ENCODE measurements at regions not wholly inside any gene's neighbourhood (a gene's known extent, or its start where the extent isn't known, plus 50 kb on each side); places are given as distances from the start of the nearest gene placed in this dataset.

DNA sequence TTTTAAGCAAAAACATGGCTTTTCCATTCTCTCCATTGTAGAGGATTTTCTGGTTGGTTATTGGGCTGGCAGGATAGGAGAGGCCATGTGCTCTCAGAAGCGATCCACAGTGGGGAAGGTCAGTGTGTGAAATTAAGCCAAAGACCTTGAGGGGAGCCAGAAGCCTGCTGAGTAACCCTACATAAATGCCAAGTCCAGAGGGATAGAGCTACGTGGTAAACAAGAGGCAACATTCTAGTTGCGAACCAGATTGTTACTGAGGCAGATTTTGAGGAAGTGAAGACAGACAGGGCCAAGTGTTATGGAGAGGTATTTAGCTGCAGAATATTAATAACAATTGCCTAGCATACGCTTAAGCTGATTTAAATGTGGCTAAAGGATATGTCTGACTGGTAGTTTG lies 592.8 kb upstream of the GBE1 start:
- no peaks in the 10 kb centered on the region for H3K36me3 ChIP-seq (ENCODE audit: control insufficient read depth in 2 of 2, extremely low read depth in 1 of 2, insufficient read depth in 2 of 2, low read length in 2 of 2)
- FAIRE-seq (no peak), DNase-seq (ENCODE audit: low read depth, low spot score) (no peak)
- no peak overlapping the region for H3K27ac ChIP-seq (ENCODE audit: control insufficient read depth, insufficient read depth, low read length)
- no peaks in the 10 kb centered on the region for H3K9me3 ChIP-seq (ENCODE audit: control insufficient read depth, low read depth, low read length)
- H3K9ac ChIP-seq (ENCODE audit: control insufficient read depth, extremely low read depth, insufficient read depth, low read length), result no peak overlapping the region
- no peaks in the 10 kb centered on the region for H3K4me1 ChIP-seq (ENCODE audit: control insufficient read depth, extremely low read depth, insufficient read depth, low read length)
- TF ChIP-seq, protein P1, sequence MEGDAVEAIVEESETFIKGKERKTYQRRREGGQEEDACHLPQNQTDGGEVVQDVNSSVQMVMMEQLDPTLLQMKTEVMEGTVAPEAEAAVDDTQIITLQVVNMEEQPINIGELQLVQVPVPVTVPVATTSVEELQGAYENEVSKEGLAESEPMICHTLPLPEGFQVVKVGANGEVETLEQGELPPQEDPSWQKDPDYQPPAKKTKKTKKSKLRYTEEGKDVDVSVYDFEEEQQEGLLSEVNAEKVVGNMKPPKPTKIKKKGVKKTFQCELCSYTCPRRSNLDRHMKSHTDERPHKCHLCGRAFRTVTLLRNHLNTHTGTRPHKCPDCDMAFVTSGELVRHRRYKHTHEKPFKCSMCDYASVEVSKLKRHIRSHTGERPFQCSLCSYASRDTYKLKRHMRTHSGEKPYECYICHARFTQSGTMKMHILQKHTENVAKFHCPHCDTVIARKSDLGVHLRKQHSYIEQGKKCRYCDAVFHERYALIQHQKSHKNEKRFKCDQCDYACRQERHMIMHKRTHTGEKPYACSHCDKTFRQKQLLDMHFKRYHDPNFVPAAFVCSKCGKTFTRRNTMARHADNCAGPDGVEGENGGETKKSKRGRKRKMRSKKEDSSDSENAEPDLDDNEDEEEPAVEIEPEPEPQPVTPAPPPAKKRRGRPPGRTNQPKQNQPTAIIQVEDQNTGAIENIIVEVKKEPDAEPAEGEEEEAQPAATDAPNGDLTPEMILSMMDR (optimal IDR thresholded peaks at IDR 0.05 in 1 of 3, IDR thresholded peaks at IDR 0.05 in 1 of 3, conservative IDR thresholded peaks at IDR 0.05 in 1 of 3; ENCODE audit: extremely low read depth in 1 of 3, insufficient read depth in 2 of 3, low read length in 3 of 3), result no peak
- no peak for TF ChIP-seq EZH2 (IDR thresholded peaks at IDR 0.05; ENCODE audit: low read length)
- no peaks in the 10 kb centered on the region for H3K79me2 ChIP-seq (ENCODE audit: control insufficient read depth, insufficient read depth, low read length)
- no peaks in the 10 kb centered on the region for H3K9me1 ChIP-seq (ENCODE audit: control insufficient read depth, extremely low read depth, insufficient read depth, low read length)
- H3K27me3 ChIP-seq (ENCODE audit: control insufficient read depth, extremely low read depth, insufficient read depth, low read length), result no peaks in the 10 kb centered on the region
- no peak overlapping the region for H3K4me2 ChIP-seq (ENCODE audit: control insufficient read depth, extremely low read depth, insufficient read depth, low read depth, low read length)
- H2AFZ ChIP-seq (ENCODE audit: control insufficient read depth, low read length), result no peak overlapping the region
- no peaks in the 10 kb centered on the region for H4K20me1 ChIP-seq (ENCODE audit: control insufficient read depth, extremely low read depth, insufficient read depth, low read length)
- dilution Hi-C loops (cut with MboI; ENCODE audit: extremely low pct_ligation_motif_present, low sequenced_read_pairs), result no loop called here
- no peak overlapping the region for H3K4me3 ChIP-seq (ENCODE audit: control insufficient read depth in 2 of 3, extremely low read depth in 1 of 3, insufficient read depth in 2 of 3, low read depth in 1 of 3, low read length in 3 of 3)

DNA sequence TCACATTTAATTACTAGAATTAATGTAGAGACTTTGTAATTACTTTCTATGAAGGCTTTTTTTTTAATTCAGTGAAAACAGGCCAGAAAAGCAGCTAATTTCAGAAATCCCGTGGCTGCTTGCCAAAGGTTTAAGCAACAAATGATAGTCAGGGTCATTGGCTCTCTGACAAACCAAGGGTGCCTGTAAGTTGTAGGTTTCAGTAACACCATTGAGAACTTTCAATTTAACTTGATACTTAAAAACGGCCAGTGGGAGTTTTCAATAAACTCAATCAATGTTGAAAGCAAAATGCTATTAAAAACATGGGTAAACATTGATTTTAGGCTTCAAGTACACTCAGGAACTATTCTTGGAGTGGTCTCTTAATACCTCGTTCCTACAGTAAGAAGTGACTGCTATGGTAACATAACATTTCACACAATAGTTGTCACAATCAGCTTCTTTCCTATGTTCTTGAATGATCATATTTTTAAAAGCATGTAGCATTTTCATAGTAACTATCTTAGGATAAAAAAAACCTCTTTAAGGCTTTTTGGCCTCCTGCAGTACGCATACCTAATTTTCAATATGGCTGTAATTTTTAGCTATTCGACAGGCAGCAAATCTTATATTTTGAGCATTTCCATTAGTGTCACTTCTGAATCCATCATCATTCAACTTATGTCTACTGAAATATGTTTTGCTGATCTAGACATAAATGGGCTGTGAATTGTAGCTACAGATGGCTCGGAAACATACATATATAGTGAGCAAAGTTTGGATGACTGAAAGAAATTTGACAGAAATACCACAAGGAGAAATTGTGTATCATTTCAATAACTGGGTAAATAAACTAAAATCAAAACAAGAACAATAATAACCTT lies 592.1 kb upstream of the GBE1 start:
- Histone ChIP-seq H3K4me2 (ENCODE audit: control insufficient read depth, extremely low read depth, insufficient read depth, low read depth, low read length) (no peak overlapping the region), H4K20me1 (ENCODE audit: control insufficient read depth, extremely low read depth, insufficient read depth, low read length) (no peaks in the 10 kb centered on the region), H3K9me1 (ENCODE audit: control insufficient read depth, extremely low read depth, insufficient read depth, low read length) (no peaks in the 10 kb centered on the region), H3K4me3 (ENCODE audit: control insufficient read depth in 2 of 3, extremely low read depth in 1 of 3, insufficient read depth in 2 of 3, low read depth in 1 of 3, low read length in 3 of 3) (no peak overlapping the region), H3K9me3 (ENCODE audit: control insufficient read depth, low read depth, low read length) (no peaks in the 10 kb centered on the region), H3K79me2 (ENCODE audit: control insufficient read depth, insufficient read depth, low read length) (no peaks in the 10 kb centered on the region), H3K36me3 (ENCODE audit: control insufficient read depth in 2 of 2, extremely low read depth in 1 of 2, insufficient read depth in 2 of 2, low read length in 2 of 2) (no peaks in the 10 kb centered on the region), H3K27me3 (ENCODE audit: control insufficient read depth, extremely low read depth, insufficient read depth, low read length) (no peaks in the 10 kb centered on the region), H2AFZ (ENCODE audit: control insufficient read depth, low read length) (no peak overlapping the region), H3K4me1 (ENCODE audit: control insufficient read depth, extremely low read depth, insufficient read depth, low read length) (no peaks in the 10 kb centered on the region), H3K9ac (ENCODE audit: control insufficient read depth, extremely low read depth, insufficient read depth, low read length) (no peak overlapping the region), H3K27ac (ENCODE audit: control insufficient read depth, insufficient read depth, low read length) (no peak overlapping the region)
- DNase-seq (ENCODE audit: low read depth, low spot score) (no peak), FAIRE-seq (no peak)
- TF ChIP-seq, protein P1 (optimal IDR thresholded peaks at IDR 0.05 in 1 of 3, IDR thresholded peaks at IDR 0.05 in 1 of 3, conservative IDR thresholded peaks at IDR 0.05 in 1 of 3; ENCODE audit: extremely low read depth in 1 of 3, insufficient read depth in 2 of 3, low read length in 3 of 3), result no peak
- TF ChIP-seq EZH2 (IDR thresholded peaks at IDR 0.05; ENCODE audit: low read length), result no peak
- dilution Hi-C loops (cut with MboI; ENCODE audit: extremely low pct_ligation_motif_present, low sequenced_read_pairs), result no loop called here

All from keratinocyte (primary cell).